Stimulated activated CD4-positive, alpha-beta T cell treated with anti-CD3 and anti-CD28 coated beads, Interleukin-4, amount 100 ng/mL, for 1 hour (primary cell): ENCODE measurements at regions not wholly inside any gene's neighbourhood (a gene's known extent, or its start where the extent isn't known, plus 50 kb on each side); places are given as distances from the start of the nearest gene placed in this dataset.

Experiments
- DNase-seq: peaks from one replicate; pipeline ENCODE4 v3.0.0-alpha.2; 2020

DNA sequence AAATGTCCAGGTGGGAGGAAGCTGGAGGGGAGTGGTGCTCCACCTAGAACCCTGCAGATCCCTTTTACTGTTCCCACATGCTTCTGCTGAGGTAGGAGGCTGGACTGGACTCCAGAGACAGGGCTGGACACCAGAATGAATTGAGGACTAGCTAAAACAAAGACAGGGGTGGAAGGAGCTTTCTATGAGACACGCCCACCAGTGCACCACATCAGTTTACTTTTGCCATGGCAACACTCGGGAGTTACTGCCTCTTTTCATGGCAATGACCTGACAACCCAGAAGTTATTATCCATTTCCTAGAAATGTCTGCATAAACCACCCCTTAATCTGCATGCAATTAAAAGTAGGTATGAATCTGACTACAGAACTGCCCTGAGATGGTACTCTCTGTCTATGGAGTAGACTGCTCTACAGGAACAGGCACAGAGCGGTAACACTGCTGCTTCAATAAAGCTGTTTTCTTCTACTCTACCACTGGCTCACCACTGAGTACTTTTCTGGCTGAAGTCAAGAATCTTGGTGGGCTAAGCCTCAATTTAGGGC, 211.7 kb downstream of the TFAP2C start:
- DNase-seq, result no peak

DNA sequence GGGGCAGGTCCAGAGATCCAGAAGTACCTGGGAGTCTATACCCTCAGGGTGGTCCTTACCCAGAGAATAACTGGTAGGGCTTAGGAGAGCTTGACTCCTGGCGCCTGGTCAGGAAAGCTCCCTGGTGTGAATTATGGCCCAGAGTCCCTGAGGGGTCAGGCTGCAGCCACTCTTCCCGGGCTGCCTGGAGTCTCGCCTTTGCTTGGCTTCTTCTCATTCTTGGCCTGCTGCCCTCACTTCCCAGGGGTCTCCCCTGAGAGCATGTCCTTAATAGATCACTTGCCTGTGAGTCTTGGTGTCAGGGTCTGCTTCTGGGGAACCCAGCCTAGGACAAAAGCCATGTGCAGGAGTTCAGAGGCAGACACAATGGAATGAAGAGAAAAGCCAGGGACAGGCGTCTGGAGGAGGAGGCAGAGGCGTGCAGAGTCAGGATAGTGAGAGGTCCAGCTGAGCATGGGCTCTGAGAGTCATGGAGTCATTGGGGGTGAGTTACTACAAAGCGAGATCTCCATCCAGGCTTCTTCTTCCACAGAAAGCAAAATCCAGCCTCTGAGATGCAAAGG, 212.3 kb downstream of the TFAP2C start:
- no peak for DNase-seq

DNA sequence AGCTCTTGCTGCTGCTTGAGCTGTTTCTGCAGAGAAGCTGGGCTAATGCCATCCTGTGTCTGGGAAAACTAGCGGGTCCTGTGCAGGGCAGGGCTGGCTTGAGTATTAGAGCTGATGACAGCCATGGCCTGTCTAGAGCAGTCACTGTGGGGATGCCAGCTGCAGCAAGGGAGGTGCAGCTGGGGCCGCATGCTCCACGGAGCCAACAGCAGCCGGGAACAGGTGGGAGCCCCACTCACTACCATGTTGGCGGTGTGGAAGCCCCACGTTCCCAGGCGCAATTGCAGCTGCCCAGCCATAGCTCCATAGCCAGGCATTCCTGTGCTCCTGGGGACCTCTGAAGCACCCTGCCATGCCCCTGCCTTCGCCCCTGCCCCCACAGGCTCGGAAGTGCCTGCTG, 212.9 kb downstream of the TFAP2C start:
- no peak for DNase-seq

DNA sequence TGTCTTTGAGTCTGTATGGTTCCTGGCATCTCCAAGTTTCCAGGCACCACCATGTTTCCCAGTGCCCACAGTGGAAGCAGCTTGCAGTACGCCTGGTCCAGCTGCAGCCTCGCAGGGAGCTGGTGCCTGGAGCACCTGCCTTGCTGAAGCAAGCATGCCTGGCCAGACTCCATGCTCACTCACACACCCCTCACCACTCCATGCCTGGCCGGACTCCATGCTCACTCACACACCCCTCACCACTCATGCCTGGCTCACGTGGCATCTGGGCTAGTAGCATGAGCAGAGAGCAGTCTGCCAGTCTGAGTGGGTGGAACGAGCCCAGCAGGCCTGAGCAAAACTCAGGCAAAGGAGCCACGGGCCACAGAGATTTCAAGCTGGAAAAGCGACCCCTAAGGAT, 214.3 kb downstream of the TFAP2C start:
- no peak for DNase-seq

DNA sequence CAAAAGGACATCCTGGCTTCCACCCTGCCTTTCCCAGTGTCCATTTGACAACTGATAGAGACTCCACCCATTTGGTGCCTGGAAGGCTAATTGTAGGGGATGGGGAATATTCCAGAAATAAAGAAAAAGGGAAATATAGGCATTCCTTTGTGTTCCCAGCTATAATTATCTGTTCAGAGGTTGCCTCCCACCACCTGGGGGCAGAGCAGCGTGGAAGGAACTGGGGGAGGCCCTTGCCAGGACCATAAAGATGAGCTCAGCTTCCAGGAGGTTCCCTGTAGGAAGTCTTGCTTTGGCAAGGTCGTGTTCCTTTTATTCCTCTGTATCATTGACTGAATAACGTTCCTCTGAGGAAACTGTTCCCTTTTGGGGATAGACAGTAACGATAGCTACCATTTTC, 214.7 kb downstream of the TFAP2C start:
- DNase-seq, result no peak

- no peak for DNase-seq
Measured at GRCh38 chr20:56845546-56846086, 216.5 kb downstream of the TFAP2C start.

GRCh38 chr20:56848561-56848960, 219.5 kb downstream of the TFAP2C start:
- no peak for DNase-seq

DNA sequence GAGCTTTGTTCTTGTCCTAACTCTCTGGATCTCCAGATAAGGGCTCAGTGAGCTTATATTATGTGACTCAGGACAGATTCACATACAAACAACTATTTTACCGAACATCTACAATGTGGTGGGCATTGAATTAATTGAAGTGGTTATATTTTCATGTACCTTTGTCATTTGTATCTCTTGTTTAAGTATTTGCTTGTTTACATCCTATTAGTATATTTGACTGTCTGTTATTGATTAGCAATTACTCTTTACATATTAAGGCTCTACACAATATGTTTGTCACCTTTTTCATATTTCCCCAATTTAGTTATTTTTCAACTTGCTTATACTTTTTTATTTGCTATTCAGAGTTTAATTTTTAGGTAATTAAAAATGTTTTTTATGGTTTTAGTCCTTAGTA, 222.4 kb downstream of the TFAP2C start:
- DNase-seq, result no peak

DNA sequence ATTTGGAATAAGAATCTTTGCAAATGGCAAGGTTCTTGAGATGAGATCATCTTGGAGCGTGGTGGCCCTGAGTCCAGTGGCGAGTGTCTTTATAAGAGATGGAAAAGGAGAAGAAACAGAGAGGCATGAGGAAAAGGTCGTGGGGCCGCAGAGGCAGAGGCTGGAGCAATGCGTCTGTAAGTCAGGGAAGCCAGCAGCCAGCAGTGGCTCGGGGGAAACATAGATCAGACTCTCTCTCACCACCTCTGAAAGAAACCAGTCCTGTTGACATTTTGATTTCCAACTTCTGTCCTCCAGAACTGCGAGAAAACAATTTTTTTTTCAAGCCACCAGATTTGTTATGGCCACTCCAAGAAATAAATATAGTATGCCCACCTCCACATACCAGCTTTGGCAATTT, 226.6 kb downstream of the TFAP2C start:
- DNase-seq, result no peak

GRCh38 chr20:56857950-56858349, 228.8 kb downstream of the TFAP2C start:
- no peak for DNase-seq

DNA sequence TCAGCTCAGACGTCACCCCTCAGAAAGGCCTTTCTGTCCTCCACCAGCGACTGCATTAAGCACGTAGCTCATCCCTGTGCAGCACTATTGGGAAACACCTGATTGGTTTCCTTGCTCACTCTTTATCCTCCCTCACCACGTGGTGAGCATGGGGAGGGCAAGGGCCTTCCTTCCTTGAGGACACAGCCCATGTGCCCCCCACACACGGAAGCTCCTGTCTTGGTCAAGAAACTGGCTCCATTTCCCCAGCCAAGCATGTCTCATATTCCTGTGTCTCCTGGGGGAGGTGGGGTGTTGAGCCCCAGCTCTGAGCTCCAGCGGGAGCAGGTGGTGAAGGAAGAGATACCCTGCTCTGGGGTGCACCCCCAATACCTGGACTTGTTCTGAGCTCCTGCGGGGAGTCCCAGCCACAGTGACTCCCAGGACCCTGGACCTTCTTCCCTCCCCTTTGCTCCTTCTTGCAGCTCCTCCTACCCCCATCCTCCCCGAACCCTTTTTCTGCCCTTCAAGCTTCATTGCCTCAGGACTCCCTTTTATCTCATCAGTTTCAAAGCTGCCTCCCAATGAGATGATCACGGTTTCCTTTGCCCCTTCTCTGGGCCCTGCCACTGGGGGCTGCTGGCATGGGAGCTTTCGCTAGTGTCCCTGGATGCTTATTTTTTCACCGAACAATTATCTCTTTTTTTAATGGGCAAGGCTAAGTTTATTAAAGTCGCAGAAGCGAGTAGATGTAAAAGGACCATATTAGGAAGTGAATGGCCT, 230.1 kb downstream of the TFAP2C start:
- no peak for DNase-seq

DNA sequence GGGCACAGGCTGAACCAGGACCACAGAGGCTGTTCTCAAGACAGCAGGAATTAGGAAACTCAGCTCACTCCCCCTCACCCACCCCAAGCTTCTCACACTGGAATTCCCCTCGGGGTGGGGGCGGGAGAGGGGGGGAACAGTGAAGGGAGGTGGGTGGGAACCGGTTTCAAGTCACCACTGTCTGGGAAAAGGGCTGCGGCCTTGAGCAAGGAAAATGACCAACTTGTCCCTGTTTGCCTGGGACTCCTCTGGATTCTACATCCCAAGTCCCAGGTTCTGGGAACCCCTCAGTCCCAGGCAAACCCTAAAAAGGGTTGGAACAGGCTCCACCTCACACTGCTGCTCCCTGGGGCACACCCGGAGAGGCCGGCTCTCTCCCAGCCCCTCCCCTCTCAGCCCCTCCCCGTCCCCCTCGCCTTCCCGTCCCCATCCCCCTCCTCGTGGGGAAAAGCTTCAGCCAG, 230.7 kb downstream of the TFAP2C start:
- no peak for DNase-seq

DNA sequence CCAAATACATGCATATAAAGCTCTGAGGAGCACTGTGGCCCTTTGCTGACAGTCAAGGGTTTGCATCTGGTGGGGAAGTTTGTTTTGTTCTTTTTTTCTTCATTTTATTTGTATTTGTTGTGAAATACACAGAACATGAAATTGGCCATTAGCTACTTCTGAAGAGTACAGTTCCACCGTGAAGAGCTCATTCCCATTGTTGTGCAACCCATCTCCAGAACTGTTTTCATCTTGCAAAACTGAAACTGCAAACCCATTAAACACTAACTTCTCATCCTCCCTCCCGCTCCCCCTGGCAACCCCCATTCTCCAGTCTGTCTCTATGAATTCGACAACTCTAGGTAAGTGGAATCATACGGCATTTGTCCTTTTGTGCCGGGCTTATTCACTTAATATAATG, 231.3 kb downstream of the TFAP2C start:
- no peak for DNase-seq

- DNase-seq, result no peak
Measured at GRCh38 chr20:56861590-56861989, 232.5 kb downstream of the TFAP2C start.

GRCh38 chr20:56865055-56865454, 235.9 kb downstream of the TFAP2C start:
- no peak for DNase-seq

- no peak for DNase-seq
Measured at GRCh38 chr20:56867128-56867527, 238.0 kb downstream of the TFAP2C start.

DNA sequence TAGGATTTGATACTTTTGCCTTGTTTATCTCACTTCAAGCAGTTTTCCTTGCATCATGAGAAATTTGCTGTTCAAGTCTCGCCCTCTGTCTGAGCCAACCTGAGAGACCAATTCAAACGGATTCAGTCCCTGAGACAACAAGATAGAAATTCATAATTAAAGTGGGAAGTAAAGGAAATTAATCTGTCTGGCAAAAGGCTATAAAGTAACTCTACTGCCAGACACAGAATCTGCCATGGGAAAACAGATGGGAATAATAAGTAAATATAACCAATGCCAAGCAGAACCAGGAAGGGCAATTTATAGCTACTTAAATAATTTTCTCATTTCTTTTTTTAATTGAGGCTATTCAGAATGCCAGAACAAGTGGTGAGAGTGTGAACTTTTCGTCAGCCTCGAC, 239.6 kb downstream of the TFAP2C start:
- DNase-seq, result no peak

GRCh38 chr20:56870271-56870670, 241.2 kb downstream of the TFAP2C start:
- DNase-seq, result no peak

GRCh38 chr20:56871691-56872090, 242.6 kb downstream of the TFAP2C start:
- DNase-seq, result no peak

- no peak for DNase-seq
Measured at GRCh38 chr20:56872620-56873458, 243.7 kb downstream of the TFAP2C start.

GRCh38 chr20:56873836-56874235, 244.7 kb downstream of the TFAP2C start:
- DNase-seq, result no peak

- no peak for DNase-seq
Measured at GRCh38 chr20:56875052-56875659, 246.1 kb downstream of the TFAP2C start.

DNA sequence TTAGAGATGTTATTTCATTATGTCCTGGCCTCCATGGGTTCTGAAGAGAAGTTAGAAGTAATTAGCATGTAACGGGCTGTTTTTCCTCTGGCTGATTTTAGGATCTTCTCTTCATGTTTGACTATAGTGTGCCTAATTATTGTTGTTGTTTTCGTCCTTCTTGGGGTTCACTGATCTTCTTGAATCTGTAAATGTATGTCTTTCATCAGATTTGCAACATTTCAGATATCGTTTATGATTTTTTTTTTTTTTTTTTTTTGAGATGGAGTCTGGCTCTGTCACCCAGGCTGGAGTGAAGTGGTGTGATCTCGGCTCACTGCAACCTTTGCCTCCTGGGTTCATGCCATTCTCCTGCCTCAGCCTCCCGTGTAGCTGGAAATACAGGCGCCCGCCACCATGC, 246.7 kb downstream of the TFAP2C start:
- no peak for DNase-seq
